HUES48 (cell line): ENCODE measurements at regions not wholly inside any gene's neighbourhood (a gene's known extent, or its start where the extent isn't known, plus 50 kb on each side); places are given as distances from the start of the nearest gene placed in this dataset.

Experiments used
- H3K27ac ChIP-seq: one replicate; pipeline ENCODE4 v1.7.0; 2013; ENCODE audit warnings: low read depth, low read length, inconsistent platforms
- H3K27me3 ChIP-seq: 2 replicates; pipeline ENCODE4 v1.6.1; 2013; ENCODE audit warnings: mild to moderate bottlenecking, low read length; ENCODE audit not compliant: control insufficient read depth, insufficient read depth
- H3K36me3 ChIP-seq: 2 replicates; pipeline ENCODE4 v1.6.1; 2013; ENCODE audit warnings: low read length; ENCODE audit not compliant: control insufficient read depth, insufficient read depth
- H3K4me1 ChIP-seq: 2 replicates; pipeline ENCODE4 v1.6.1; 2013; ENCODE audit warnings: mild to moderate bottlenecking, low read length; ENCODE audit not compliant: control insufficient read depth, insufficient read depth
- H3K4me3 ChIP-seq: 2 replicates; pipeline ENCODE4 v1.5.1; 2013; ENCODE audit warnings: mild to moderate bottlenecking, low read depth, low read length
- H3K9ac ChIP-seq: 2 replicates; pipeline ENCODE4 v1.6.1; 2013; ENCODE audit warnings: mild to moderate bottlenecking, low read depth, low read length, moderate library complexity
- H3K9me3 ChIP-seq: 2 replicates; pipeline ENCODE4 v1.6.1; 2013; ENCODE audit warnings: low read length; ENCODE audit not compliant: control insufficient read depth, insufficient read depth

- Histone ChIP-seq H3K27me3 (no peaks in the 10 kb centered on the region), H3K4me1 (no peaks in the 10 kb centered on the region), H3K9me3 (no peaks in the 10 kb centered on the region), H3K4me3 (no peak overlapping the region), H3K9ac (no peak overlapping the region), H3K27ac (no peak overlapping the region), H3K36me3 (no peaks in the 10 kb centered on the region)
Observed at GRCh38 chr2:58616961-58617360, 375.8 kb upstream of the FANCL start.

- no peak overlapping the region for H3K4me3 ChIP-seq
- no peaks in the 10 kb centered on the region for H3K27me3 ChIP-seq
- no peak overlapping the region for H3K9ac ChIP-seq
- no peak overlapping the region for H3K27ac ChIP-seq
- H3K9me3 ChIP-seq, result no peaks in the 10 kb centered on the region
- H3K36me3 ChIP-seq, result no peaks in the 10 kb centered on the region
- no peaks in the 10 kb centered on the region for H3K4me1 ChIP-seq
Observed at GRCh38 chr2:58614219-58614618, 373.1 kb upstream of the FANCL start.

- H3K4me1 ChIP-seq, result no peaks in the 10 kb centered on the region
- H3K36me3 ChIP-seq, result no peaks in the 10 kb centered on the region
- no peaks in the 10 kb centered on the region for H3K27me3 ChIP-seq
- no peaks in the 10 kb centered on the region for H3K9me3 ChIP-seq
- no peak overlapping the region for H3K4me3 ChIP-seq
- no peak overlapping the region for H3K27ac ChIP-seq
- H3K9ac ChIP-seq, result no peak overlapping the region
Observed at GRCh38 chr2:58612973-58613372, 371.8 kb upstream of the FANCL start.

- H3K9ac ChIP-seq, result no peak overlapping the region
- no peak overlapping the region for H3K27ac ChIP-seq
- H3K4me1 ChIP-seq, result peaks cover 3% of the 10 kb centered on the region; the same call in 1 of the 2 replicates
- no peaks in the 10 kb centered on the region for H3K9me3 ChIP-seq
- H3K4me3 ChIP-seq, result no peak overlapping the region
- no peaks in the 10 kb centered on the region for H3K36me3 ChIP-seq
- H3K27me3 ChIP-seq, result no peaks in the 10 kb centered on the region
Observed at GRCh38 chr2:58609326-58609725, 368.2 kb upstream of the FANCL start.

- Histone ChIP-seq H3K27me3 (no peaks in the 10 kb centered on the region), H3K4me1 (peaks cover 3% of the 10 kb centered on the region; the same call in 1 of the 2 replicates), H3K27ac (no peak overlapping the region), H3K9me3 (no peaks in the 10 kb centered on the region), H3K9ac (no peak overlapping the region), H3K4me3 (no peak overlapping the region), H3K36me3 (no peaks in the 10 kb centered on the region)
Observed at GRCh38 chr2:58608146-58608545, 367.0 kb upstream of the FANCL start.

GRCh38 chr2:58607448-58607847 is 366.3 kb upstream of the FANCL start:
- Histone ChIP-seq H3K36me3 (no peaks in the 10 kb centered on the region), H3K27me3 (no peaks in the 10 kb centered on the region), H3K27ac (no peak overlapping the region), H3K9me3 (no peaks in the 10 kb centered on the region), H3K9ac (no peak overlapping the region), H3K4me3 (no peak overlapping the region), H3K4me1 (peaks cover 3% of the 10 kb centered on the region; the same call in 1 of the 2 replicates)

- Histone ChIP-seq H3K27ac (no peak overlapping the region), H3K4me1 (peaks cover 3% of the 10 kb centered on the region; the same call in 1 of the 2 replicates), H3K27me3 (no peaks in the 10 kb centered on the region), H3K36me3 (no peaks in the 10 kb centered on the region), H3K4me3 (no peak overlapping the region), H3K9ac (no peak overlapping the region), H3K9me3 (no peaks in the 10 kb centered on the region)
Observed at GRCh38 chr2:58606799-58607198, 365.7 kb upstream of the FANCL start.

GRCh38 chr2:58604096-58604495 is 363.0 kb upstream of the FANCL start:
- H3K9me3 ChIP-seq, result no peaks in the 10 kb centered on the region
- no peaks in the 10 kb centered on the region for H3K27me3 ChIP-seq
- H3K27ac ChIP-seq, result no peak overlapping the region
- H3K4me3 ChIP-seq, result no peak overlapping the region
- no peaks in the 10 kb centered on the region for H3K36me3 ChIP-seq
- no peak overlapping the region for H3K9ac ChIP-seq
- peaks cover 3% of the 10 kb centered on the region; the same call in 1 of the 2 replicates for H3K4me1 ChIP-seq

GRCh38 chr2:58601017-58601416 is 359.9 kb upstream of the FANCL start:
- Histone ChIP-seq H3K27ac (no peak overlapping the region), H3K36me3 (no peaks in the 10 kb centered on the region), H3K4me1 (no peaks in the 10 kb centered on the region), H3K9me3 (no peaks in the 10 kb centered on the region), H3K4me3 (no peak overlapping the region), H3K27me3 (no peaks in the 10 kb centered on the region), H3K9ac (no peak overlapping the region)

GRCh38 chr2:58598171-58598570 is 357.0 kb upstream of the FANCL start:
- Histone ChIP-seq H3K27ac (no peak overlapping the region), H3K36me3 (no peaks in the 10 kb centered on the region), H3K4me1 (no peaks in the 10 kb centered on the region), H3K4me3 (no peak overlapping the region), H3K27me3 (no peaks in the 10 kb centered on the region), H3K9me3 (no peaks in the 10 kb centered on the region), H3K9ac (no peak overlapping the region)

- no peak overlapping the region for H3K4me3 ChIP-seq
- no peaks in the 10 kb centered on the region for H3K36me3 ChIP-seq
- H3K9ac ChIP-seq, result no peak overlapping the region
- H3K4me1 ChIP-seq, result no peaks in the 10 kb centered on the region
- no peaks in the 10 kb centered on the region for H3K27me3 ChIP-seq
- H3K27ac ChIP-seq, result no peak overlapping the region
- H3K9me3 ChIP-seq, result no peaks in the 10 kb centered on the region
Observed at GRCh38 chr2:58595714-58596113, 354.6 kb upstream of the FANCL start.

GRCh38 chr2:58594762-58595161 is 353.6 kb upstream of the FANCL start:
- Histone ChIP-seq H3K36me3 (no peaks in the 10 kb centered on the region), H3K4me3 (no peak overlapping the region), H3K9me3 (no peaks in the 10 kb centered on the region), H3K27ac (no peak overlapping the region), H3K9ac (no peak overlapping the region), H3K4me1 (no peaks in the 10 kb centered on the region), H3K27me3 (no peaks in the 10 kb centered on the region)
